Loucy (cell line): ENCODE measurements at regions not wholly inside any gene's neighbourhood (a gene's known extent, or its start where the extent isn't known, plus 50 kb on each side); places are given as distances from the start of the nearest gene placed in this dataset.

Experiments
- H2AFZ ChIP-seq: fragments of 200-600 bp; sonication (generic); 2 replicates; pipeline ENCODE4 v1.6.0; 2016; ENCODE audit warnings: antibody characterized with exemption, mild to moderate bottlenecking, low read length, moderate library complexity
- H3F3A ChIP-seq: fragments of 200-600 bp; 2 replicates; pipeline ENCODE4 v1.6.0; 2016; ENCODE audit warnings: antibody characterized with exemption, low read depth, mild to moderate bottlenecking
- H3K27me3 ChIP-seq: fragments of 200-600 bp; sonication (generic); 2 replicates; pipeline ENCODE4 v1.6.1; 2014; ENCODE audit warnings: low read length, mild to moderate bottlenecking; ENCODE audit not compliant: insufficient read depth, poor library complexity, severe bottlenecking
- H3K36me3 ChIP-seq: fragments of 200-600 bp; sonication (generic); 2 replicates; pipeline ENCODE4 v1.6.1; 2016; ENCODE audit warnings: low read length; ENCODE audit not compliant: insufficient read depth
- H3K4me1 ChIP-seq: fragments of 200-600 bp; sonication (generic); 2 replicates; pipeline ENCODE4 v1.5.1; 2014; ENCODE audit warnings: low read length, mild to moderate bottlenecking; ENCODE audit not compliant: insufficient read depth, poor library complexity, severe bottlenecking
- H3K4me2 ChIP-seq: fragments of 200-600 bp; sonication (generic); 2 replicates; pipeline ENCODE4 v1.6.0; 2014; ENCODE audit warnings: antibody characterized with exemption, low read length, low read depth, mild to moderate bottlenecking; ENCODE audit not compliant: poor library complexity, severe bottlenecking
- H3K4me3 ChIP-seq: fragments of 200-600 bp; sonication (generic); 2 replicates; pipeline ENCODE4 v1.5.1; 2014; ENCODE audit warnings: low read length, mild to moderate bottlenecking, mixed read lengths; ENCODE audit not compliant: poor library complexity, severe bottlenecking
- H3K79me2 ChIP-seq: fragments of 200-600 bp; sonication (generic); 2 replicates; pipeline ENCODE4 v1.6.1; 2014; ENCODE audit warnings: low read length; ENCODE audit not compliant: insufficient read depth
- H3K9ac ChIP-seq: fragments of 200-600 bp; sonication (generic); 2 replicates; pipeline ENCODE4 v1.6.0; 2014; ENCODE audit warnings: mild to moderate bottlenecking, low read depth, low read length, moderate library complexity; ENCODE audit not compliant: poor library complexity, severe bottlenecking
- H3K9me2 ChIP-seq: fragments of 200-600 bp; sonication (generic); replicated peaks from 2 replicates; pipeline ENCODE4 v1.6.1; 2016; ENCODE audit warnings: low read depth, low read length, mixed read lengths
- H3K9me3 ChIP-seq: fragments of 200-600 bp; sonication (generic); 2 replicates; pipeline ENCODE4 v1.6.1; 2014; ENCODE audit warnings: mild to moderate bottlenecking, antibody characterized with exemption, low read length, low read depth; ENCODE audit not compliant: insufficient read depth
- H4K20me1 ChIP-seq: fragments of 200-600 bp; sonication (generic); 2 replicates; pipeline ENCODE4 v1.6.0; 2014; ENCODE audit warnings: antibody characterized with exemption, low read length, mild to moderate bottlenecking; ENCODE audit not compliant: insufficient read depth, poor library complexity, severe bottlenecking
- EZH2phosphoT487 ChIP-seq: fragments of 200-600 bp; IDR thresholded peaks from 2 replicates; pipeline ENCODE4 v1.6.1; 2018; ENCODE audit warnings: antibody characterized with exemption, mild to moderate bottlenecking, moderate library complexity, borderline replicate concordance
- TF ChIP-seq, protein P1 (sequence below): fragments of 200-600 bp; sonication (generic); conservative IDR thresholded peaks from 2 replicates; pipeline ENCODE4 v1.5.1; 2014; ENCODE audit warnings: mild to moderate bottlenecking, antibody characterized with exemption, low read length

DNA sequence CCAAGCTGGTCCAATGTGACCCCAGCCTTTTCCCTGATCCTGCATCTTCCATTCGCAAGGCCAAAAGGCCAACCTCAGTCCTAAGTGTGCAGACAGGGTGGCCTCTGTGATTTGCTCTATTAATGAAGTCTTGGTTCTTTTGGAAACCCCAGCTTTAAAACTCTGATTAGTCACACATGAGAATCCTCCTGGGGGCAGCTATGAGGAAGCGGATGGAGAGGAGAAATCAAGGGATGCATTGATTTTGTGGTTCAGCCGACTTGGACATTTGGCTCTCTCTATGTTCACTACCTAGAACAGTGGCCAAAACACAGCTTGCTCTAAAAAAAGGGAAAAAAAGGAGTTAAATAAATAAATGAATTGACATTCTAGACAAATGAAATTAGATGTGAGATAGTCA lies 98.6 kb upstream of the USP47 start:
- Histone ChIP-seq H3K4me3 (no peak overlapping the region), H3K36me3 (no peaks in the 10 kb centered on the region), H3K27me3 (no peaks in the 10 kb centered on the region), H3F3A (no peaks in the 10 kb centered on the region), H4K20me1 (no peaks in the 10 kb centered on the region), H3K4me2 (no peak overlapping the region), H3K9me2 (no peaks in the 10 kb centered on the region), H3K9ac (no peak overlapping the region), H3K9me3 (no peaks in the 10 kb centered on the region), H3K79me2 (no peaks in the 10 kb centered on the region), H3K4me1 (no peaks in the 10 kb centered on the region), H2AFZ (no peak overlapping the region)
- TF ChIP-seq, protein P1, sequence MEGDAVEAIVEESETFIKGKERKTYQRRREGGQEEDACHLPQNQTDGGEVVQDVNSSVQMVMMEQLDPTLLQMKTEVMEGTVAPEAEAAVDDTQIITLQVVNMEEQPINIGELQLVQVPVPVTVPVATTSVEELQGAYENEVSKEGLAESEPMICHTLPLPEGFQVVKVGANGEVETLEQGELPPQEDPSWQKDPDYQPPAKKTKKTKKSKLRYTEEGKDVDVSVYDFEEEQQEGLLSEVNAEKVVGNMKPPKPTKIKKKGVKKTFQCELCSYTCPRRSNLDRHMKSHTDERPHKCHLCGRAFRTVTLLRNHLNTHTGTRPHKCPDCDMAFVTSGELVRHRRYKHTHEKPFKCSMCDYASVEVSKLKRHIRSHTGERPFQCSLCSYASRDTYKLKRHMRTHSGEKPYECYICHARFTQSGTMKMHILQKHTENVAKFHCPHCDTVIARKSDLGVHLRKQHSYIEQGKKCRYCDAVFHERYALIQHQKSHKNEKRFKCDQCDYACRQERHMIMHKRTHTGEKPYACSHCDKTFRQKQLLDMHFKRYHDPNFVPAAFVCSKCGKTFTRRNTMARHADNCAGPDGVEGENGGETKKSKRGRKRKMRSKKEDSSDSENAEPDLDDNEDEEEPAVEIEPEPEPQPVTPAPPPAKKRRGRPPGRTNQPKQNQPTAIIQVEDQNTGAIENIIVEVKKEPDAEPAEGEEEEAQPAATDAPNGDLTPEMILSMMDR = no peak
- no peak for TF ChIP-seq EZH2phosphoT487

DNA sequence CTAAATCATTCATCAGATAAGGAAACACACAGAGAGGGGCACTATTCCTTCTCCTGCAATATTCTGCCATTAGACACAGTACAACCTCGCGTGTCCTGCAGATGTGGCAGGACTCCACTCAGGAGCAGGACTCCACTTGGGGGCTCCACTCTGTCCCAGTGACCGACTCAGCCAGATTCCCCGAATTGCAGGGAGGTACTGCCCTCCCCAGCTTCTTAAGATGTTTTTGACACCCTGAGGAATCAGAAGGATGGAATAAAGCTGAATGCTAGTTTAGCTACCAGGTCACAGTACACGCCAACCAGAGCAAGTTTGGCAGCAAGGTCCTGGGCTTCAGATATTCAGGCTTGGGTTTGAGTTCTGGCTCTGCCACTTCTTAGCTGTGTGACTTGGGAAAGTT lies 99.3 kb upstream of the USP47 start:
- H3K4me1 ChIP-seq = no peaks in the 10 kb centered on the region
- no peaks in the 10 kb centered on the region for H3K36me3 ChIP-seq
- H3K4me3 ChIP-seq = no peak overlapping the region
- H3F3A ChIP-seq = no peaks in the 10 kb centered on the region
- no peaks in the 10 kb centered on the region for H3K9me2 ChIP-seq
- H2AFZ ChIP-seq = no peak overlapping the region
- H3K79me2 ChIP-seq = no peaks in the 10 kb centered on the region
- TF ChIP-seq, protein P1 = no peak
- no peak for TF ChIP-seq EZH2phosphoT487
- H4K20me1 ChIP-seq = no peaks in the 10 kb centered on the region
- H3K9ac ChIP-seq = no peak overlapping the region
- no peak overlapping the region for H3K4me2 ChIP-seq
- H3K9me3 ChIP-seq = no peaks in the 10 kb centered on the region
- no peaks in the 10 kb centered on the region for H3K27me3 ChIP-seq

DNA sequence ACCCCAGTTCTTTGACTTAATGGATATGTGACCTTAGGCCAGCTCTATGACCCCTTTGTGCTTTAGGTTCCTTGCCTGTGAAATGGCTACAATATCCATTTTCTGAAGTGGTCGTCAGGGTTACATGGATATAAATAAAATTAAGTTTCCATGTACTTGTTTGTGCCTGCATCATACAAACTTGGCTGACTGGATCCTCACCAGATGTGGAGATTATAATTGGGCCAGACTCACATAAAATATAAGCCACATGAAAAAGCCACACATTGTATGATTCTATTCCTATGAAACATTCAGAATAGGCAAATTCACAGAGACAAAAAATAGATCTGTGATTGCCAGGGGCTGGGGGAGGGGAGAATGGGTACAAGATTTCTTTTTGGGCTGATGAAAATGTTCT lies 100.9 kb upstream of the USP47 start:
- Histone ChIP-seq H3K36me3 (no peaks in the 10 kb centered on the region), H3K27me3 (no peaks in the 10 kb centered on the region), H4K20me1 (no peaks in the 10 kb centered on the region), H3K79me2 (no peaks in the 10 kb centered on the region), H3K4me2 (no peak overlapping the region), H3K9me3 (no peaks in the 10 kb centered on the region), H3F3A (no peaks in the 10 kb centered on the region), H3K9me2 (no peaks in the 10 kb centered on the region), H2AFZ (no peak overlapping the region), H3K4me1 (no peaks in the 10 kb centered on the region), H3K9ac (no peak overlapping the region), H3K4me3 (no peak overlapping the region)
- TF ChIP-seq, protein P1 = no peak
- TF ChIP-seq EZH2phosphoT487 = no peak
